ENCODE measurements at regions not wholly inside any gene's neighbourhood (a gene's known extent, or its start where the extent isn't known, plus 50 kb on each side); places are given as distances from the start of the nearest gene placed in this dataset.
A peak's percentile ranks its signal among the peaks of the same experiment; 100 is the strongest.
"Not testable (repeated sequence)": the region's sequence is repeated elsewhere in the genome, so short reads cannot be mapped to it uniquely, and the experiment has no call there.

DNA sequence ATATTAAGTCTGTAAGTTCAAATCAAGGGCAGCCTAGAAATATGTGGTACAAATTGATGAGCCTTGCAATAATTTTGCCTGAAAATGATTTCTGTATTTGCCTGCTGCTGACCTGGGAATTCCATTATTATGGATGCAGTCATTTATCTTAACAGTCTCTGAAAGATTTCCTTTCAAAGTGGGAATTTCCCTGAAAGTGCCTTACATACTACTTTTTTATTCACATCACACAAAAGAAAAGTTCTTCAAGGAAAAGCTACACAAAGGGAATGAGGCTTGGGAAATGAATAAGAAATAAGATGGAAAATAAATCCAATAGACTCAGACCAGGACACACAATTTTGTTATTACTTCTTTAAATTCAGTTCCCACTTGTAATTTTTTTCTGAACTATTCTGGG is 537.8 kb upstream of the PTGER4 start:
- DNase-seq (ENCODE audit: low spot score), result no peak

DNA sequence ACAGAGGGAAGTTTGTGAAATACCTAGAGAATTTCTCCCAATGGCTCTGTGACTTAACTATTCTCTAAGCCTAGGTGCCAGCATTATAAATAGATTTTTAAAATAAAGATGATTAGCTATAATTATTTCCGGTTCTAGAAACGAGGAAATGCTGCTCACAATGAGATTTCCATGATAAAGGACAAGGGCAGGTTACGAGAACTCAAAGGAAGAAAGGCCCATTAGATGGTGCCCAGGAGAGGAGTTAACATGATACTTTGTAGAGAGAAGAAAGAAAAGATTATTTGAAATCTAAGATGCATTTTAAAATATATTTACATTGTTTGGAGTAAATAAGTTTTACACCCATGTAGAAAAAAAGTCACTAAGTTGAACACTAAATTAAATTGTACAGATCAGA is 538.3 kb upstream of the PTGER4 start:
- DNase-seq (ENCODE audit: low spot score), result no peak

DNA sequence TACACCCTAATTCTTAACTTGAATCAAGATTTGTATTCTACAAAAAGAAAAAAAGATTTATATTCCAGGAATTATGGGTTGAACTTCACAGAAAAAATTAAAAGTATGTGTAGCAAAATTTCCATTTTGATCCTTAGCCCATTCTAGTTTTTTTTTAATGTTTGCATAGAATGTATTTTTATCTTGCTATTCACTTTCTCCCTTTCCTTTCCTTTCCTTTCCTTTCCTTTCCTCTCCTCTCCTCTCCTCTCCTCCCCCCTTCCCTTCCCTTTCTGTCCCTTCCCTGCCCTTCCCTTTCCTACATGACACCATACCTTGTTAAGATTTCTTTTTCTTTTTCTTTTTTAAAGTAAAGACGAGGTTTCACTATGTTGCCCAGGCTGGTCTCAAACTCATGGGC is 542.5 kb upstream of the PTGER4 start:
- no peak for DNase-seq (ENCODE audit: low spot score)

DNA sequence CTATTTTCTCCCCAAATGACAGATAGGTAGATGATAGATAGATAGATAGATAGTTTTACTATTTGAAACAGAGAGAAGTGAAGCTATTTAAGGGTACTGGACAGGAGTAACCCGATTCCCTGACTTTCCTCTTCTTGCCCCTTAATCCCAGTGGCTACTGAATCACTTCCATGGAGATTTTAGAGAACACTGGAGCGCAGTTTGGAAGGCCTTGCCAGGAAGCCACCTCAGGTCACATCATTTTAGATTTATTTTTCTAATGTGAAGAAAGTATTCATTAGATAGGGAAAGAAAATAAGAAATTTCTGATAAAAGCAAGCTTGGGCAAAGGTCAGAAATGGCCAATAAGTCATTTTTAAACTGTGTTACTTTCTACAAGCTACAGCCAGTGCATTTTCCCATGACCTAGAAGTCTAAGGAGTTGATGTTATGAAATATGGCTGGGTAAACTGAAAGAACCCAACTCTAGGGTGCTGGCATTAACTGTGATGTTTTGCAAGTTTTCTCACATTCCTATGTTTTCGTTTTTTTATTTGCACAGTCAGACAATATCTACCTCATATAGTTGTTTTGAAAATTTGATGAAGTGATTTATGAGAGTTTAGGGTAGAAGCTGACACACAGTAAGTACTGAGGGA is 544.7 kb upstream of the PTGER4 start:
- DNase-seq (ENCODE audit: low spot score), result no peak

DNA sequence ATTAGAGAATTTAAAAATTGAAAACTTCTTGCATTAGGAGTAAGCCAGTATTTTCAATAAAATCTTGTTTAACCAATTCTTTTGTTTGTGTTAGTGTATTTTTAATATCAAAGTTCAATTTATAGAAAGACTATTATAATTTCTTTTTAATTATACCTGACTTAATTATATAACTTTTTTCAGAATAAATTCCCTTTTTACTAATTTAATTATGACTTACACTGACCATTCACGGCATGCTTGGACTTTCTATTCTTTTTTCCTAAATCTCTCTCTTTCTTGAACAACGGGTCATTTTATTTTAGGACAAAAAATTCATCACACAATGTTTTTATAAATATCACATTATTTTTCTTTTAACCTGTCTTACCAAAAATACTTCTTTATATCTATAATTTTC is 555.3 kb upstream of the PTGER4 start:
- no peak for DNase-seq (ENCODE audit: low spot score)

DNA sequence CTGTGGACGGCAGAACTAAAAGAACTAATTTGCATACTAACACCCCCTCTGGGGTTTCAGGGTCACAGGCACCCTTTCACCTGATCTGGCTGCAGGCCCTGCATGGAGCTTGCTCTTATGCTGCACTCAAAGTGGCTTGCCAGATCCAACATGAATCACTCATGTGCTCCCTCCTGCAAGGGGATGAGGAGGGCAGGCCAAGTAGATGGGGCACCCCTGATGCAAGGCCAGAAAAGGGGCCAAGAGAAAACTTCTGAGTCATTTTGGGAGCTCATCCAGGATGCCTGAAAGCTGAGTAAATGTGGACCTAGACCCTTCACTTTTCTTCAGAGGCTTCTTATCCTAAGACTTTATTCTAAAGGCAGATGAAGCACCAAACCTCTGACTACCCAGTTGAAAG is 558.5 kb upstream of the PTGER4 start:
- no peak for DNase-seq (ENCODE audit: low spot score)

DNA sequence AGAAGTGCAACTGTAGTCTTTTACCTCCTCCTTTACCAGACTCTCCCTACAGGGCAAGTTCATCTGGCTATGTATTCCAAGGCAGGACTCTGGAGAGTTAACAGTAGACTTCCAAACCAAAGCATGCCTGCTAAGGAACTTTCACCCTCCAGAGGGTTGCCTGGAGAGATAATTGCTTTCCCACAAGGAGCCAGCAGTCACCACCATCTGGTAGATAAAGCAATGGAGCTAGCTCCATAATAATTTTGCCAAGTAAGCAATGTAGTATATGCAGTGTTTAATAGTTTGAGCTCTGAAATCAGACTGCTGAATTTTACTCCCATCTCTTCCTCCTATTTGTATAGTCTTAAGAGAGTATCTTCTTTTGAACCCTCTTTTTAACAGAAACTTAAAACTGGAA is 566.8 kb upstream of the PTGER4 start:
- no peak for DNase-seq (ENCODE audit: low spot score)

DNA sequence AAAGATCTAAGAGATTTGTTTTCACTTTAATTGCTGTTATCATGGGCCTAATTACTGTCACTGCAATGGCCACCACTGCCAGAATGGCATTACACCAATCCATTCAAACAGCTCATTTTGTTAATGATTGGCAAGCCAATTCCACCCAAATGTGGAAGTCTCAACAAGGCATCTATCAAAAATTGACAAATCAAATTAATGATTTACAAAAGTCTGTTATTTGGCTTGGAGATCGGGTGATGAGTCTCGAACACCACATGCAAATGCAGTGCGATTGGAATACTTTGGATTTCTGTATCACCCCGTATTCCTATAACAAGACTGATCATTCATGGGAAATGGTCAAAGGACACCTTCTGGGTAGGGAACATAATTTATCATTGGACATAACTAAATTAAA is 568.7 kb upstream of the PTGER4 start:
- DNase-seq (ENCODE audit: low spot score), result not testable (repeated sequence)

DNA sequence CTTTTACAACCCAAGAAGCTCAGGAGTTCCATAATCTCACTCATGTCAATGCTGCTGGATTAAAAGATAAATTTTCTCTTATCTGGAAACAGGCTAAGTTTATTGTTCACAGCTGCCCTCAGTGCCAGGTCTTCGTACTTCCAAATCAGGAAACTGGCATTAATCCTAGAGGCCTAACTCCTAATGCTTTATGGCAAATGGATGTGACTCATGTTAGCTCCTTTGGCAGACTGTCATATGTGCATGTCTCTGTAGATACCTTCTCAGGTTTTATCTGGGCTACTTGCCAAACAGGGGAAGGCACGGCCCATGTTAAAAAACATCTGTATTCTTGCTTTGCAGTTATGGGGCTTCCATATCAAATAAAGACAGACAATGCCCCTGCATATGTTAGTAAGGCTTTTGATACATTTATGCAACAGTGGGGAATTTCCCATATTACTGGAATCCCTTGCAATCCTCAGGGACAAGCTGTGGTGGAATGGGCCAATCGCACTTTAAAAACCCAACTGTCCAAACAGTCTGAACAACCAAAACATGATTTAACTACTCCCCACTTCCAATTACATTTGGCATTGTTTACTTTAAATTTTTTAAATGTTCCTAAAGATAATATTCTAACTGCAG is 570.8 kb upstream of the PTGER4 start:
- DNase-seq (ENCODE audit: low spot score), result peak; percentile 56

DNA sequence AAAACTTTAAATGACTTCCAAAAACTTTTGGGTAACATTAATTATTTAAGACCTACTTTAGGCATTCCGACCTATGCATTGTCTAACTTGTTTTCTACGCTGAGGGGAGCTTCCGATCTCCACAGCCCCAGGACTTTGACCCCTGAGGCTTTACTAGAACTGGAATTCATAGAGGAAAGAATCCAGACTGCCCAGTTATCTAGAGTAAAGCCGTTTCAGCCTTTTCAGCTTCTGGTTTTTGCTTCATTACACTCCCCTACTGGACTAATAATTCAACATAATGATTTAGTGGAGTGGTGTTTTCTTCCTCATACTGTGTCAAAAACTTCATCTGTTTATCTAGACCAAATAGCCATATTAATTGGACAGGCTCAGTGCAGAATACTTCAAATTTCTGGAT is 571.9 kb upstream of the PTGER4 start:
- peak; percentile 62 for DNase-seq (ENCODE audit: low spot score)

DNA sequence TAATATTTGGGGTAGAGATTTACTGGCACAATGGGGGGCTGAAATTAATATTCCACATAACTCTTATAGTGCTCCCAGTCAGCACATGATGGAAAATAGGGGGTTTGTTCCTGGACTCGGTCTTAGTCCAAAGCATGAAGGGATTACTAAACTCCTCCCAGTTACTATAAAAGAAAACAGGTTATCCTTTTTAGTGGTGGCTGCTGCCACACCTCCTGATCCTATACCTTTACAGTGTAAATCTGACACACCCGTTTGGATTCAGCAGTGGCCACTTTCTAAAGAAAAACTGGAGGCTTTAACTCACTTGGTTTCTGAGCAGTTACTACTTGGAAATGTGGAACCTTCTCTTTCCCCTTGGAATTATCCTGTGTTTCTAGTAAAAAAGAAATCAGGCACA is 572.9 kb upstream of the PTGER4 start:
- DNase-seq (ENCODE audit: low spot score), result no peak

DNA sequence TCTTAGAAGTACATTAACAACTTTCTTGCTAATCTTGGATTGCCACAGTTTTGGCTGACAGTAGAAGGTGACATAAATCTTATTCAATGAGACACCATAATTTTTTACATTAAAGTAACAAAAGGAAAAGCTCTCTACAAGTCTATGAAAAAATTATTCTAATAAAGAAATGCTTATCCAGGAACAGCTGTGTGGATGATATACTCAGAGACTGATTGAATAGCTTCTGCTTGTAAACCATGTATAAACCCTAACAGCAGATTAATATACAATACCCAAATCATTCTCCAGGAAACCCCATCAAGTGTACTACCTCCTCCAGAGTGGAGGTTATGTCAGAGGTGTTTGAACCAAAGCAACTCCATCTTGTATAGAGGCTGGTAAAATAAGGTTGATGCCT is 581.4 kb upstream of the PTGER4 start:
- no peak for DNase-seq (ENCODE audit: low spot score)

DNA sequence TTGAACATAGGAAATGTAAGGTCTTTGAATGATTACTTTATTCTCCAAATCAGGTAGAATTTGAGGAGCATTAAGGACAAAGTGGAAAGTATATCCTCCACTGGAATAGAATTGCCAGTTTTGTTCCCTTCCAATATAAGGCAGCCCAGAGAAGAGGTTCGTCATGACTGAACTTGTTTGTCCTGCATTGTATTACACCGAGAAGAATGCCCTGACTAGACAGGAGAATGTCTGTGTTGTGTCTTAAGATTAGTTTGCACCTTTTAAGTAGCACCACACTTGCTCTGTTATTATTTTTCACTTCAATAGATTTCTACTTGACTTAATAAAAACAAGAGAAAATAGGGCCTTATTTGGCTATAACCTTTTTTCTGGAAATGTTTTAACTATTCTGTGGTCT is 586.2 kb upstream of the PTGER4 start:
- peak; percentile 22 for DNase-seq (ENCODE audit: low spot score)

DNA sequence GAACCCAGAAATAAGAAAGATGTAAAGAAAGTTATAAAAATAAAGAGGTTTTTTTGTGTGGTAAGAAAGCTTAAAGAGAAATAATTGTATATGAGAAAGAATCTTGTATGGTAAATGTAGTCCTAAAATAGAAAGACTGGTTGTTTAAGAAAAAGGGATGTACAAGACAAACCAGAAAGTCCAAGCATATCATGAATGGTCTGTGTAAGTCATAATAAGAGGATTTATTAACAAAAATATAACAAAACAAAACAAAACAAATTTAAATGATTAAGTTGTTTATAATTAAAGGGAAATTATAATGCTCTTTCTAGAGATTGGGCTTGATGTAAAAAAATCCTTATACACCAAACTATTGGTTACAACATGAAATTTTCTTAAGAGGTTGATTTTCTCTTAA is 590.4 kb upstream of the PTGER4 start:
- no peak for DNase-seq (ENCODE audit: low spot score)

DNA sequence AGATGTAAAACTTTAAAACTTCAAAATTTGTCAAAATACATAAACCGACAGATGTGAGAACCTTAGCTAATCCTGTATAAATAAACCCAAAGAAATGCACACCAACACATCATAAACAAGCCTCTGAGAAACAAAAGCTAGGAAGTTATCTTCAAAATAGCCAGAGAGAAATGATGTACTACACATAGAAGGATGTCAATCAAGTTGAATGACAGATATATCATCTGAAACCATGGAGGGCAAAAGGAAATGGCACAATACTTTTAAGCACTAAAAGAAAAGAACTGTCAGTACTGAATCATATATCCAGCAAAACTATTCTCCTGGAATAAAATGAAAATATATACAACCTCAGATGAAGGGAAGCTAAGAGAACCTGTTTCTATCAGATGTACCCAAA is 595.1 kb upstream of the PTGER4 start:
- DNase-seq (ENCODE audit: low spot score), result no peak

DNA sequence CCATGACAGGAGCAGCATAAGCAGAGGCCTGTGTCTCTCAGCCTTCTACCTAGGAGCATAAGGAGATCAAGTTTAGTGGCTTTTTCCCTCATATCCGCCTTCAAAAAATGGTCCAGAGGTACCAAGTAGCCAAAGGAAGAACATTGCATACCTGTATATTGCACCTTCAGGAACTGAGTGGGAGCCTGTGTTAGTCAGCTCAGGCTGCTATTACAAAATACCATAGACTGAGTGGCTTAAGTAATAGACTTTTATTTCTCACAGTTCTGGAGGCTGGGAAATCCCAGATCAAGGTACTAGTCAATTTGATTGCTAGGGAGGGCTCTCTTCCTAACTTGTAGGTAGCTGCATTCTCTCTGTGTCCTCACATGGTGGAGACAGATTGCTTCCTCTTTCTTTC is 597.4 kb upstream of the PTGER4 start:
- DNase-seq (ENCODE audit: low spot score), result no peak

DNA sequence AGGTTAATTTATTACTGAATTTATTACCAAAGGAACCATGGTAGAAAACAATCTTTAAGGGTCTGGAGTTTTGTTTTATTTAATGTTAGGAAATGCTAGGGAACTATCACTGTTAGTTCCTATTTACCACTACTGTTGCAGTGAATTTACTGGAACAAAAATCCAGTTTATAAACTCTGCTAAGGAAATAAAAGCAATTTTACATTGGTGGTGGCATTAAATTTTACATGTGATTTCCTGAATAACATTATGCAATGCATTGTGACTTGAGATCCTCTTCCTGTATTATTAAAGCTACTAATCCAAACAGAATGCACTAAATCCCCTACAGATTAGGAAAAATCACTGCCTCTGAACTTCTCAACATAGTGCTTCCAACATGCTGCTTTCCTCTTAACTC is 599.5 kb upstream of the PTGER4 start:
- peak; percentile 36 for DNase-seq (ENCODE audit: low spot score)

DNA sequence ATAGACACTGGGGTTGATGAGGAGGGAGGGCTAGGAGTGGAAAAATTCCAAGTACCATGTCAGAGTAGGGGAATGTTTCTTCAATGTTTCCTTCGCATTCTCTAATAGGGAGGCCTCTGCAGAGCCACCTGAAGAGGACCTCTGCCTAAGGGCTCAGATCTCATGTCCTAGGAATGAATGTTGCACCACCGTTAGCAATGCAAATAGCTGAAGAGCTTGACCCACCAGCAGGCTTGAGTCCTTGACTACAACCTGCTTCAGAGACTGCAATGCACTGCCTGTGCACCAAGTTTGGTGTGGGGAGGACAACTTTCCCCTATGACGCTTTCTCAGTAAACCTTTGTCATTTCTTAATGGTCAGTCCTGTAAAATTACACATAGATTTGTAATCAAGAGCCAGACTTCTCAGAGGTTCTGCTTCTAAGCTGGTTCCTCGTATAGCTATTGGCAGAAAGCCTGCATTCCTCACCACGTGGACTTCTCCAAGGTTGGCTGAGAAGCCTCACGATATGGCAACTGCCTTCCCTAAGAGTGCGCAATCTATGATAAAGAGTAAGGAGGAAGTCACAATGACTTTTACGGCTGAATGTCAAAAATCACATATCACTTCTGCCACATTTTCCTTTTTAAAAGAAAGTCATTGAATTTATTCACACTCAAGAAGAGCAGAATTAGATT is 600.7 kb upstream of the PTGER4 start:
- DNase-seq (ENCODE audit: low spot score), result no peak

DNA sequence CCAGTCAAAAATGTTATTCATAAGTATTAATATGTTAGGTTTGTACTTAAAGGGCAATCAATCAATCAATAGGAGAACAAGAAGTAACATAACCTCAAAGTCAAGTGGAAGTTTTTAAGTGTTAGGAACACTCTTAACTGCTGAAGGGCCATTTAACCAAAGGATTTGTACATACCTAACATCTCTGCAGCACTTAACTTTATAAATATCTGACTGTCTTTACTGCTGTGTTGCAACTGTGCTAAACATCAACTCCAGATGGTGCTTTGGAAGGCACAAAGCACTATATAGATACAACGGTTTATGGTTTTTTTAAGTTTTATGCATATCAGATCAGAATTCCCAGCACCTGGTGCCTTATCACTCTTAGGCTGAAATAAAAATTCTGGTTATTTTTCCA is 604.9 kb upstream of the PTGER4 start:
- DNase-seq (ENCODE audit: low spot score), result peak; percentile 69

DNA sequence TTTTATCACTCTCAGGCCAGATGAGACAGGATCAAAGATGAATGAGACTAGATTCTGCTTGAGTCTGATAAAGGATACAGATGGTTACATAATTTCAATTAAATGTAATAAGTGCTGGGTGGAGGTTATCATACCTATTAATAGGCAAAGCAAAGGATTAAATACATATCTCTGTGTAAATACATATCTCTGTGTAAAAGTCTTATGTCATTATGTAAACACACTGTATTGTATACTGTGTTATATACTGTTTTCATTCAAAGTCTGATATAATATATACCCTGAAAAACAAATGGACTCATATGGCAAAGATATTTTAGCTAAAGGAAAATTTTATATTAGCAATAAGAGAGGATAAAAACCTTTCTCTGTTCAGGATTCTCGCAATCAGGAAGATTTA is 605.8 kb upstream of the PTGER4 start:
- DNase-seq (ENCODE audit: low spot score), result no peak

DNA sequence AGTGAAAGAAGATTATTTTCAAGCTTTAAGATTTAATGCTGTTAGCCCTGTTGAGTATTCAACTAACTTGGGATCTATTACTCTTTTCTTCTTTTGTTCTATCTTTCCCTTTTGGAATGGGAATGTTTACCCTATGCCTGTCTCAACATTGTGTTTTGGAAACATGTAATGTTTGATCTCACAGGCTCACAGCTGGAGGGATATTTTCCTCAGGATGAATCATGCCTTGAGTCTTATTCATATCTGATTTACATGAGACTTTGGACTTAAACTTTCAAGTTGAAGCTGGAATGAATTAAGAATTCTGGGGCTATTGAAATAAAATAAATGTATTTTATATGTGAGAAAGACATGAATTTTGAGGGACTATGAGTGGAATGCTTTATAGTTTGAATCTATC is 607.8 kb upstream of the PTGER4 start:
- peak; percentile 68 for DNase-seq (ENCODE audit: low spot score)

DNA sequence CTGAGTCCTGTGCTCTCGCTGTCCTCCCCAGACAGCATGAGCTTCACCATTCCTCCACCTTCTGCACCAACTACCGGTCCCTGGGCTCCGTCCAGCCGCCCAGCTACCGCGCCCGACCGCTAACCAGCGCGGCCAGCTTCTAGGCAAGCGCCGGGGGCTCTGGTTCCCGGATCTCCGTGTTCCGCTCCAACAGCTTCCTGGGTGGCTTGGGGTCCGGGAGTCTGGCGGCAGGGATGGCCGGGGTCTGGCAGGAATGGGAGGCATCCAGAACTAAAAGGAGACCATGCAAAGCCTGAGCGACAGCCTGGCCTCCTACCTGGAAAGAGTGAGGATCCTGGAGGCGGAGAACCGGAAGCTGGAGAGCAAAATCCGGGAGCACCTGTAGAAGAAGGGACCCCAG is 613.1 kb upstream of the PTGER4 start:
- DNase-seq (ENCODE audit: low spot score), result no peak

DNA sequence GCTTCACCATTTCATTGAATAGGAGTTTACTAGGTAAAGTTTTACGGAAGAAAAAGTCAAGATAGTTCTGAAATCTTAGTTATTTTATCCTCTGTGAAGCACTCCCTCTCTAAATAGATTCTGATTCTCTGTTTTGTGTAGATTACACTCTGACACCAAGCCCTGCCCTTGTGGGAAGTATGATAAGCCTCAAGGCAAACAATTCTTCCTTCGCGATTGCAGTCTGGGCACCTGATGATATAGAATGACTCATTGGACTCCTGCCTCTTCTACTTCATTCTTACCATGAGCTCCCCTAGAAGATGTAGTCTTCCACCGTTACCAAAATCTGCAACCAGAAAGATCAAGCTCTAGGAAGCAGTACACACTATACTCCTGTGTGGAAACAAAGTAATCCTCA is 626.9 kb upstream of the PTGER4 start:
- DNase-seq (ENCODE audit: low spot score), result no peak

Measured in umbilical cord (tissue), 1 donor.